ENCODE measurements at regions not wholly inside any gene's neighbourhood (a gene's known extent, or its start where the extent isn't known, plus 50 kb on each side); places are given as distances from the start of the nearest gene placed in this dataset.

- Histone ChIP-seq H3K27ac (ENCODE audit: low read depth, low read length) (no peak overlapping the region), H3K79me2 (ENCODE audit: control insufficient read depth in 1 of 2, insufficient read depth in 2 of 2, low read length in 2 of 2) (no peaks in the 10 kb centered on the region), H4K91ac (replicated peaks; ENCODE audit: insufficient read length, low read length) (no peak overlapping the region), H3K9me3 (ENCODE audit: insufficient read depth in 2 of 2, low read depth in 1 of 2, low read length in 1 of 2) (no peaks in the 10 kb centered on the region), H3K23ac (ENCODE audit: insufficient read length) (no peak overlapping the region), H4K5ac (ENCODE audit: insufficient read length, low read depth, low read length) (no peak overlapping the region), H3K27me3 (replicated peaks in 1 of 4; ENCODE audit: control insufficient read depth in 3 of 4, extremely low read depth in 1 of 4, insufficient read depth in 3 of 4, low read length in 3 of 4) (no peaks in the 10 kb centered on the region), H3K4me1 (replicated peaks in 1 of 4; ENCODE audit: control insufficient read depth in 3 of 4, insufficient read depth in 4 of 4, low read length in 3 of 4) (no peaks in the 10 kb centered on the region), H4K8ac (ENCODE audit: extremely low read depth, insufficient read depth, low read length) (no peak overlapping the region), H3K23me2 (ENCODE audit: low read depth, low read length) (no peaks in the 10 kb centered on the region), H2BK20ac (ENCODE audit: low read length) (no peak overlapping the region), H3K14ac (ENCODE audit: insufficient read length) (no peak overlapping the region), H3K79me1 (ENCODE audit: low read depth, low read length) (no peaks in the 10 kb centered on the region), H2BK120ac (replicated peaks; ENCODE audit: low read depth, low read length) (no peak overlapping the region), H3K9ac (replicated peaks in 1 of 4; ENCODE audit: extremely low read depth in 1 of 4, low read depth in 3 of 4, low read length in 3 of 4) (no peak overlapping the region), H4K20me1 (replicated peaks in 1 of 2; ENCODE audit: control insufficient read depth in 1 of 2, insufficient read depth in 2 of 2, low read length in 2 of 2) (no peaks in the 10 kb centered on the region), H3K56ac (replicated peaks; ENCODE audit: insufficient read length, low read depth, low read length) (no peak overlapping the region), H3K4me3 (ENCODE audit: extremely low read depth in 1 of 4, insufficient read depth in 2 of 4, low read depth in 3 of 4, low read length in 4 of 4) (no peak overlapping the region), H2AFZ (ENCODE audit: low read length) (no peak overlapping the region), H3K4ac (replicated peaks; ENCODE audit: insufficient read length, low read depth, low read length) (no peak overlapping the region), H2AK5ac (ENCODE audit: low read depth, low read length) (no peak overlapping the region), H2BK12ac (ENCODE audit: low read depth, low read length) (no peak overlapping the region), H3K36me3 (ENCODE audit: control insufficient read depth in 2 of 4, insufficient read depth in 4 of 4, low read length in 3 of 4) (no peaks in the 10 kb centered on the region), H3K18ac (ENCODE audit: extremely low read depth, low read length) (no peak overlapping the region), H2BK5ac (ENCODE audit: low read depth, low read length) (no peak overlapping the region), H3K4me2 (ENCODE audit: insufficient read depth in 1 of 2, low read depth in 2 of 2, low read length in 2 of 2) (no peak overlapping the region), H2BK15ac (ENCODE audit: low read length) (no peak overlapping the region)
- WGBS, 2 experiments (ENCODE audit: extremely low coverage in 1 of 2, insufficient coverage in 1 of 2, insufficient read length in 1 of 2, insufficient replicate concordance in 2 of 2, low coverage in 1 of 2, low lambda C conversion rate in 2 of 2, missing lambda C conversion rate in 1 of 2), result 78% methylated on average over 5 of the region's 5 CpGs; no CpG with 5 or more reads in 1 of the 2 experiments
- no peak for FAIRE-seq
- no peak for DNase-seq (ENCODE audit: low read depth in 1 of 2, low spot score in 2 of 2)
- ChIA-PET POLR2A (ENCODE audit: partially characterized antibody) (no interaction called here), CTCF (ENCODE audit: partially characterized antibody) (interaction anchor here (0.7 kb wide), 1 partner anchor 82 kb away, joined by 3 read pairs; no protein-coding TSS in a partner anchor)
- TF ChIP-seq GTF2F1 (IDR thresholded peaks at IDR 0.05; ENCODE audit: borderline replicate concordance, low read depth, low read length) (no peak), ATF3 (IDR thresholded peaks at IDR 0.05; ENCODE audit: insufficient read depth, low read depth, low read length) (no peak), JUND (IDR thresholded peaks at IDR 0.05; ENCODE audit: low read length) (no peak), RNF2 (IDR thresholded peaks at IDR 0.05; ENCODE audit: borderline replicate concordance, low read depth, low read length, missing control alignments, poor library complexity, severe bottlenecking) (no peak), ZNF274 (IDR thresholded peaks at IDR 0.05; ENCODE audit: borderline replicate concordance, extremely low read depth, low read length) (no peak), SIRT6 (IDR thresholded peaks at IDR 0.05; ENCODE audit: low read length) (no peak), BCL11A (IDR thresholded peaks at IDR 0.05; ENCODE audit: low read depth in 2 of 2, low read length in 2 of 2) (no peak), CTBP2 (IDR thresholded peaks at IDR 0.05; ENCODE audit: borderline replicate concordance, insufficient read depth, insufficient read length, low read length) (no peak), RBBP5 (IDR thresholded peaks at IDR 0.05; ENCODE audit: borderline replicate concordance, low read depth, low read length) (no peak), KDM4A (IDR thresholded peaks at IDR 0.05; ENCODE audit: low read depth, low read length, severe bottlenecking) (no peak), NANOG (IDR thresholded peaks at IDR 0.05; ENCODE audit: insufficient read depth, low read depth, low read length, poor library complexity, severe bottlenecking) (no peak), TCF12 (IDR thresholded peaks at IDR 0.05; ENCODE audit: low read depth, low read length) (no peak)
- TF ChIP-seq, protein P1, sequence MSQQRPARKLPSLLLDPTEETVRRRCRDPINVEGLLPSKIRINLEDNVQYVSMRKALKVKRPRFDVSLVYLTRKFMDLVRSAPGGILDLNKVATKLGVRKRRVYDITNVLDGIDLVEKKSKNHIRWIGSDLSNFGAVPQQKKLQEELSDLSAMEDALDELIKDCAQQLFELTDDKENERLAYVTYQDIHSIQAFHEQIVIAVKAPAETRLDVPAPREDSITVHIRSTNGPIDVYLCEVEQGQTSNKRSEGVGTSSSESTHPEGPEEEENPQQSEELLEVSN (IDR thresholded peaks at IDR 0.05), result no peak
Measured at GRCh38 chr7:19574131-19574530, 134.7 kb downstream of the POLR1F start.

Data from H1 (cell line).